ENCODE measurements at regions not wholly inside any gene's neighbourhood (a gene's known extent, or its start where the extent isn't known, plus 50 kb on each side); places are given as distances from the start of the nearest gene placed in this dataset.

- no peak for DNase-seq (ENCODE audit: low read depth in 2 of 2)
Measured at GRCh38 chr15:97319291-97319690, 641.2 kb upstream of the ARRDC4 start.

- no peak for DNase-seq (ENCODE audit: low read depth in 2 of 2)
Measured at GRCh38 chr15:97346221-97346620, 614.3 kb upstream of the ARRDC4 start.

- no peak for DNase-seq (ENCODE audit: low read depth in 2 of 2)
Measured at GRCh38 chr15:97350813-97351212, 609.7 kb upstream of the ARRDC4 start.

- no peak for DNase-seq (ENCODE audit: low read depth in 2 of 2)
Measured at GRCh38 chr15:97383516-97383915, 577.0 kb upstream of the ARRDC4 start.

GRCh38 chr15:97386940-97387339, 573.6 kb upstream of the ARRDC4 start:
- no peak for DNase-seq (ENCODE audit: low read depth in 2 of 2)

GRCh38 chr15:97401195-97401594, 559.3 kb upstream of the ARRDC4 start:
- no peak for DNase-seq (ENCODE audit: low read depth in 2 of 2)

- no peak for DNase-seq (ENCODE audit: low read depth in 2 of 2)
Measured at GRCh38 chr15:97401970-97402369, 558.5 kb upstream of the ARRDC4 start.

- no peak for DNase-seq (ENCODE audit: low read depth in 2 of 2)
Measured at GRCh38 chr15:97406841-97407240, 553.7 kb upstream of the ARRDC4 start.

- no peak for DNase-seq (ENCODE audit: low read depth in 2 of 2)
Measured at GRCh38 chr15:97410897-97411575, 549.5 kb upstream of the ARRDC4 start.

- no peak for DNase-seq (ENCODE audit: low read depth in 2 of 2)
Measured at GRCh38 chr15:97420130-97420529, 540.4 kb upstream of the ARRDC4 start.

- no peak for DNase-seq (ENCODE audit: low read depth in 2 of 2)
Measured at GRCh38 chr15:97425596-97425995, 534.9 kb upstream of the ARRDC4 start.

GRCh38 chr15:97443101-97443500, 517.4 kb upstream of the ARRDC4 start:
- DNase-seq (ENCODE audit: low read depth in 2 of 2), result no peak

GRCh38 chr15:97446138-97446537, 514.4 kb upstream of the ARRDC4 start:
- DNase-seq (ENCODE audit: low read depth in 2 of 2), result no peak

GRCh38 chr15:97456521-97457202, 503.8 kb upstream of the ARRDC4 start:
- no peak for DNase-seq (ENCODE audit: low read depth in 2 of 2)

GRCh38 chr15:97457203-97457847, 503.2 kb upstream of the ARRDC4 start:
- no peak for DNase-seq (ENCODE audit: low read depth in 2 of 2)

GRCh38 chr15:97459771-97460170, 500.7 kb upstream of the ARRDC4 start:
- DNase-seq (ENCODE audit: low read depth in 2 of 2), result no peak

GRCh38 chr15:97461226-97461625, 499.3 kb upstream of the ARRDC4 start:
- no peak for DNase-seq (ENCODE audit: low read depth in 2 of 2)

- no peak for DNase-seq (ENCODE audit: low read depth in 2 of 2)
Measured at GRCh38 chr15:97463696-97464095, 496.8 kb upstream of the ARRDC4 start.

GRCh38 chr15:97470417-97470816, 490.1 kb upstream of the ARRDC4 start:
- DNase-seq (ENCODE audit: low read depth in 2 of 2), result no peak

GRCh38 chr15:97473627-97474026, 486.9 kb upstream of the ARRDC4 start:
- no peak for DNase-seq (ENCODE audit: low read depth in 2 of 2)

- no peak for DNase-seq (ENCODE audit: low read depth in 2 of 2)
Measured at GRCh38 chr15:97479957-97480356, 480.5 kb upstream of the ARRDC4 start.

- no peak for DNase-seq (ENCODE audit: low read depth in 2 of 2)
Measured at GRCh38 chr15:97482521-97482920, 478.0 kb upstream of the ARRDC4 start.

- DNase-seq (ENCODE audit: low read depth in 2 of 2), result no peak
Measured at GRCh38 chr15:97483232-97483631, 477.3 kb upstream of the ARRDC4 start.
